Mucosa of stomach (tissue), 1 donor: ENCODE measurements at regions not wholly inside any gene's neighbourhood (a gene's known extent, or its start where the extent isn't known, plus 50 kb on each side); places are given as distances from the start of the nearest gene placed in this dataset.
"Not testable (repeated sequence)": the region's sequence is repeated elsewhere in the genome, so short reads cannot be mapped to it uniquely, and the experiment has no call there.

ENCODE experiments used
- H3K27me3 ChIP-seq: one replicate; pipeline ENCODE4 v1.7.0; 2013; ENCODE audit warnings: mild to moderate bottlenecking, low read length; ENCODE audit not compliant: control insufficient read depth, insufficient read depth
- H3K36me3 ChIP-seq: one replicate; pipeline ENCODE4 v1.7.0; 2013; ENCODE audit warnings: low read length; ENCODE audit not compliant: control insufficient read depth, insufficient read depth
- H3K4me1 ChIP-seq: one replicate; pipeline ENCODE4 v1.7.0; 2013; ENCODE audit warnings: mild to moderate bottlenecking, low read length; ENCODE audit not compliant: control insufficient read depth, insufficient read depth
- H3K4me3 ChIP-seq: one replicate; pipeline ENCODE4 v1.7.0; 2013; ENCODE audit warnings: low read length
- H3K9ac ChIP-seq: one replicate; pipeline ENCODE4 v1.7.0; 2013; ENCODE audit warnings: mild to moderate bottlenecking, low read length, moderate library complexity
- H3K9me3 ChIP-seq: one replicate; pipeline ENCODE4 v1.7.0; 2013; ENCODE audit warnings: mild to moderate bottlenecking, low read length, moderate library complexity; ENCODE audit not compliant: control insufficient read depth
- donor health status: Pancreatic carcinoma.

DNA sequence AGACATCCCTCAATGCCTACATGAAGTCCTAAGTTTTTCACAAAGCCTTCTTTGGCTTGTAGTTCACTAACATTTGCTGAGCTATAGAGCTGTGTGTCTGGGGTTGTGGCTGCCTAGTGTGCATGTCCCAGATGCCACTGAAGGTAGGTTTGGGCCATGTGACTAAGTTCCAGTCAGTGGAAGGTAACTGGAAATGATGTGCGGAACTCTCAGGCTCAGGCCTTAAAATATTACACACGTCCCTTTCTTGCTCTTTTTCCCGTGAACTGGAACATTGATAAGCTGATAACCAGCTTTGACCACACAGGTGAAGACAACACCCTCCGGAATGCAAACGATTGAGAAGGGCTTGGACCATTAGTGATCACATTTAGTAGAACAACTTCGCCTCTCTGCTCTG lies 358.1 kb downstream of the GATA3 start:
- Histone ChIP-seq H3K9ac (no peak overlapping the region), H3K4me1 (no peaks in the 10 kb centered on the region), H3K36me3 (no peaks in the 10 kb centered on the region), H3K9me3 (no peaks in the 10 kb centered on the region), H3K27me3 (no peaks in the 10 kb centered on the region), H3K4me3 (no peak overlapping the region)

DNA sequence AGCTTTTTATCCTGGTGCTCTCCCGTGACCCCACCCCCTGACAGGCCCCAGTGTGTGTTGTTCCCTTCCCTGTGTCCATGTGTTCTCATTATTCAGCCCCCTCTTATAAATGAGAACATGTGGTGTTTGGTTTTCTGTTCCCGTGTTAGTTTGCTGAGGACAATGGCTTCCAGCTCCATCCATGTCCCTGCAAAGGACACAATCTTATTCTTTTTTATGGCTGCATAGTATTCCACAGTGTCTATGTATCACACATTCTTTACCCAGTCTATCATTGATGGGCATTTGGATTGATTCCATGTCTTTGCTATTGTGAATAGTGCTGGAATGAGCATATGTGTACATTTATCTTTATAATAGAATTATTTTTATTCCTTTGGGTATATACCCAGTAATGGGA lies 360.5 kb downstream of the GATA3 start:
- not testable (repeated sequence) for H3K36me3 ChIP-seq, H3K9ac ChIP-seq, H3K4me1 ChIP-seq, H3K4me3 ChIP-seq, H3K9me3 ChIP-seq, H3K27me3 ChIP-seq

DNA sequence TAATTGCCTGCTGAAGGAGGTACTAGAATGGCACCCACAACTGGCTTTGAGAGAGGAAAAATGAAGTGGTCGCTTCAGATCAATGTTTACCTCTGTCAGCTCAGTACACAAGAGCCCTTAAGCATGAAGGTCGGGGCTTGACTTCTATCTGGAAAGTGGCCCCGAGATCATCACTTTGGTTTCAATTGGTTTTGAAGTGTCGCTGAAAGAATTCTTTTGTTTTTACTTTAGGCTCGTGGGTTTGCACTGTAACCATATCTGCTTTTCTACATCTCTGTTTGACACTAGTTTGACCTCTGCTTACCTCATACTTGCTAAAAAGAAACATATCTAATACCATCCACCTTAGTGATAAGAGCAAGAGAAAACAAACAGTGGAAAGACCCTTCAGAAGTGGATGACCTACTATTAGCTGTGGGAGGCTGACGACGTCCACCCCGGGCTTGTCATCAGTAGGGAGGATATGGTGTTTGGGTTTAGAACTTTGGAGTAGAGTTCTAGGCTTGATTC lies 361.8 kb downstream of the GATA3 start:
- Histone ChIP-seq H3K9ac (no peak overlapping the region), H3K27me3 (no peaks in the 10 kb centered on the region), H3K4me3 (no peak overlapping the region), H3K36me3 (no peaks in the 10 kb centered on the region), H3K4me1 (no peaks in the 10 kb centered on the region), H3K9me3 (no peaks in the 10 kb centered on the region)

DNA sequence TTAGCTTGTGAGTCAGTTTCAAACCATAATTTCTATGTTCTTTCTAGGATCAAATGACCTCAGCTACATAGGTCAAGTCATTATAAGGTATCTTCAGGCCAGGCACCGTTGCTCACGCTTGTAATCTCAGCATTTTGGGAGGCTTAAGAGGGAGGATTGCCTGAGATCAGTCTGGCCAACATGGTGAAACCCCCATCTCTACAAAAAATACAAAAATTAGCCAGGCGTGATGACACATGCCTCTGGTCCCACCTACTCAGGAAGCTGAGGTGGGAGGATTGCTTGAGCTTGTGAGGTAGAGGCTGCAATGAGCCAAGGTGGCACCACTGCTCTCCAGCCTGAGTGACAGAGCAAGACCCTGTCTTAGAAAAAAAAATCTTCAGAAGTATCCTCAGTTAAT lies 362.3 kb downstream of the GATA3 start:
- Histone ChIP-seq H3K4me1 (no peaks in the 10 kb centered on the region), H3K9ac (no peak overlapping the region), H3K27me3 (no peaks in the 10 kb centered on the region), H3K9me3 (no peaks in the 10 kb centered on the region), H3K4me3 (no peak overlapping the region), H3K36me3 (no peaks in the 10 kb centered on the region)

DNA sequence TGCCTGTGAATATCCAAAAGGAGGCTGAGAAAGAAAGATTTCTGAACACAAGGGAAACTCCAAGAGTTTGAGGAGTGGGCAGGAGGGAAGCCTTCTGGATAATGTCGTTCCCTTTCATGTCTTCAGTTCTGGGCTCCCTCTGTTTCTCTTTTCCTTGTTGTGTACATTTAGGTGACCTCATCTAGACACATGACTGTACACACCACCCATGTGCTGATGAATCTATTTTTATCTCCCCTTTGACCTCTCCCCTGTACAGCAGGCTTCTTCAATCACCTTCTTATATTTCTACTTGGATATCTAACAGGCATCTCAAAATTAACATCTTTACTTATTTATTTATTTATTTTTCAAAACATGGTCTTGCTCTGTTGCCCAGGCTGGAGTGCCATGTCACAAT lies 363.1 kb downstream of the GATA3 start:
- Histone ChIP-seq H3K4me1 (no peaks in the 10 kb centered on the region), H3K4me3 (no peak overlapping the region), H3K36me3 (no peaks in the 10 kb centered on the region), H3K9me3 (no peaks in the 10 kb centered on the region), H3K27me3 (no peaks in the 10 kb centered on the region), H3K9ac (no peak overlapping the region)

DNA sequence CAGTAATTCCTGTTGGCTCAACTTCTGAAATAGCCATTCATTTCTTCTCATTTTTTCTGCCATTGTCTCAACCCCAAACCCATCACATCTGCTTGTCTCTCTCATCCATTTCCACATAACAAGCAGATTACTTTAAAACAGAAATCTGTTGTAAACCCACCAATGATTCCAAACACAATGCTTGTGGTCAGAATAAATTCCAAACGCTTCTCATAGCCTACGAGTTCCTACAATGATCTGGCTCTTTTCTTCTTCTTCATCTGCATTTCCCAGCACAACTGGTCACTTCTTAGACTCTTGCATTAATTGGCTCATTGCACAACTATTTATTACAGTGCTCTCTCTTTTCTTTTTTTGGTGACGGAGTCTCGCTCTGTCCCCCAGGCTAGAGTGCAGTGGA lies 364.1 kb downstream of the GATA3 start:
- H3K9ac ChIP-seq: no peak overlapping the region
- no peaks in the 10 kb centered on the region for H3K9me3 ChIP-seq
- no peaks in the 10 kb centered on the region for H3K36me3 ChIP-seq
- H3K4me1 ChIP-seq: no peaks in the 10 kb centered on the region
- H3K27me3 ChIP-seq: no peaks in the 10 kb centered on the region
- no peak overlapping the region for H3K4me3 ChIP-seq

DNA sequence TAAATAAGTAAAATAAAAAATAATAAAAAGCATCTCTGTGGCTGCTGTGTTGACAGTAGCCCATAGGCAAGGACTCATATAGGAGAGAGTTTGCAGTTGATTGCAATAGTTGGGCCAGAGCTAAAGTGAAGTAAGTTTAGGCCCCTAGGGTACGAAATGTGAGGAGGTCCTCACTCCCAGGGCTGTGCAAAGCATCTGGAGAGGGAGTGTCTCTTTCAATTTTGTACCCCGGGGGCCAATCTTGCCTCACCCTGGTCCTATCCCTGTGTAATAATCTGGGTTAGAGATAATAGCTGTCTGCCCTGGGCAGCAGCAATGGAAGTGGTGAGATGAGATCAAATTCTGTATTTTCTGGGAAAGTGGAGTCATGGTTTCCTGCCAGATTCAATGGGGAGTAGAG lies 365.7 kb downstream of the GATA3 start:
- no peaks in the 10 kb centered on the region for H3K36me3 ChIP-seq

DNA sequence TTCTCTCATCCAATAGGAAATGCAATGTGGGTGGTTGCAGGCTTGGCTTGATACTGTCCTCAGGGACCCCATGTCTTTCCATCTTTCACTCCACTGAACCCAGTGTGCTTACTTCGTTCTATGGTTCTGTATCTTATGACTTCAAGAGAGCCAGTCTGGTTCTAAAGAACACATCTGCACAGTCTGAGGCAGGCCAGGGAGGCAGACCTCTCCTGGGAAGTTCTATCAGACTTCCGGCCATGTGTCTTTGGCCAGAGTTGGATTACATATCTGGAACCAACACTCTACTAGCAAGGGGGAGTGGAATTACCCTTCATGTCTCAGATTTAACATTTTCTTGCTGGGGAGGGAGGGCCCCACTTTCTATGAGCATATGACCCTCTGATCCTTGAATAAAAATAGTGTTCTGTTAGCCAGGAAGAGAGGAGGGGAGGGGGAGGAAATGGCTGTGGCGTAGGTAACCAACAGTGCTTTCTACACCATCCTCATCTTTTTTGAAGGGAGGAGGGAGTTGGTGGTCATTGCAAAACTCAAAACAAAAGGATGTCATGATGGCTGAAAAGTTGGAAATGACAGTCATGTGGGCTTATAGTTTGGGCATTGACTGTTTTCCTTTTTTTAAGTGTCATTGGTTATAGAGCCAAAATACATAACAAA lies 370.2 kb downstream of the GATA3 start:
- no peaks in the 10 kb centered on the region for H3K4me1 ChIP-seq

More for the DNA sequence above, 365.7 kb downstream of the GATA3 start:
- Histone ChIP-seq H3K9ac (no peak overlapping the region), H3K4me1 (no peaks in the 10 kb centered on the region), H3K9me3 (no peaks in the 10 kb centered on the region), H3K27me3 (no peaks in the 10 kb centered on the region), H3K4me3 (no peak overlapping the region)

DNA sequence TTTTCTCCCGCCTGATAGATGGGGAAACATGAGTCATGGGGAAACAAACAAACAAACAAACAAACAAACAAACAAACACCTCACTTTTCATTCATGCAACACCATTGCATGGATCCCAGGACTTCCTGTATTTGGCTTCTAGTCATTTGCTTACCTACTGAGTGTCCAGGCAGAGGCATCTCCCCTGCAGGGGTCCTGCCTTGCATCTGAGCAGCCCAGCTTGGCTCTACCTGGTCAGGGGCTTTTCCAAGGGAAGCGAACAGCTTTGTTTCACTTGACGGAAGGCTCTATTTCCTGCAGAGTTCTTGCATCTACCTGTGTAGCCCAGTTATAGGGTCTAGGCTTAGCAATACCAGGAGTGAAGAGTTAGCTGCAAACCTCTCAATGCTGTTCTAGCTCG lies 374.2 kb downstream of the GATA3 start:
- Histone ChIP-seq H3K4me3 (no peak overlapping the region), H3K27me3 (no peaks in the 10 kb centered on the region), H3K36me3 (no peaks in the 10 kb centered on the region), H3K9me3 (no peaks in the 10 kb centered on the region), H3K4me1 (peaks cover 5% of the 10 kb centered on the region), H3K9ac (no peak overlapping the region)

More for the DNA sequence above, 370.2 kb downstream of the GATA3 start:
- no peak overlapping the region for H3K9ac ChIP-seq
- H3K9me3 ChIP-seq: no peaks in the 10 kb centered on the region
- no peaks in the 10 kb centered on the region for H3K36me3 ChIP-seq
- H3K27me3 ChIP-seq: no peaks in the 10 kb centered on the region
- no peak overlapping the region for H3K4me3 ChIP-seq

DNA sequence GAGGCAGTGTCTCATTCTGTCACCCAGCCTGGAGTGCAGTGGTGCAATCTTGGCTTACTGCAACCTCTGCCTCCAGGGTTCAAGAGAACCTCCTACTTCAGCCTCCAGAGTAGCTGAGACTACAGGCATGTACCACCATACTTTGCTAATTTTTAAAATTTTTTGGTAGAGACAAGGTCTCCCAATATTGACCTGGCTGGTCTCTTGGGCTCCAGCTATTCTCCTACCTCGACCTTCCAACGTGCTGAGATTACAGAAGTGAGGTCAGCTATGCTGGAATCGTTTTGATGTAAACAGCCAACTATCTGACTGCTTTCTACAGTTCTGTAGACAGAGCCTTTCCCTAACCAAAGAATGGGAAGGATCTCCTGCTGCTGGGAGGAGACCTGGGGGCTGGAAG lies 375.8 kb downstream of the GATA3 start:
- Histone ChIP-seq H3K36me3 (no peaks in the 10 kb centered on the region), H3K4me3 (no peak overlapping the region), H3K9ac (no peak overlapping the region), H3K4me1 (peaks cover 5% of the 10 kb centered on the region), H3K9me3 (no peaks in the 10 kb centered on the region), H3K27me3 (peaks cover 2% of the 10 kb centered on the region)

DNA sequence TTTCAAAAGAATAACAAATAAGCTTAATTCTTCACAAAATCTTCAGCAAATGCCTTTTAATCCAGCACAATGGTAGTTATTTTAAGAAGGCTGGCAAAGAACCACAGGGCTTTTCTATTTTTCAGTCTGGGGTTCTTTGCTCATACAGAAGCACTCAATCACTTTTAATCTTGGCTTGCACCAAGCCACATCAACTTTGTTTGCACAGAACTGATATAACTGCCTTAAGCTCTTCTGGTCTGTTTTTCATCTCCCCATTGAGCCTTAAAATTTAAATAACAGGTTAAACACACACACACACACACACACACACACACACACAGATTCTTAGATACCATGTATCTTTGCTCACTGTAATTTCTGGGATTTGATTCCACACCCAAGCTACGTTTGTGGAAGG lies 377.0 kb downstream of the GATA3 start:
- Histone ChIP-seq H3K4me1 (peaks cover 5% of the 10 kb centered on the region), H3K9ac (no peak overlapping the region), H3K27me3 (peaks cover 7% of the 10 kb centered on the region), H3K9me3 (no peaks in the 10 kb centered on the region), H3K4me3 (no peak overlapping the region), H3K36me3 (no peaks in the 10 kb centered on the region)

DNA sequence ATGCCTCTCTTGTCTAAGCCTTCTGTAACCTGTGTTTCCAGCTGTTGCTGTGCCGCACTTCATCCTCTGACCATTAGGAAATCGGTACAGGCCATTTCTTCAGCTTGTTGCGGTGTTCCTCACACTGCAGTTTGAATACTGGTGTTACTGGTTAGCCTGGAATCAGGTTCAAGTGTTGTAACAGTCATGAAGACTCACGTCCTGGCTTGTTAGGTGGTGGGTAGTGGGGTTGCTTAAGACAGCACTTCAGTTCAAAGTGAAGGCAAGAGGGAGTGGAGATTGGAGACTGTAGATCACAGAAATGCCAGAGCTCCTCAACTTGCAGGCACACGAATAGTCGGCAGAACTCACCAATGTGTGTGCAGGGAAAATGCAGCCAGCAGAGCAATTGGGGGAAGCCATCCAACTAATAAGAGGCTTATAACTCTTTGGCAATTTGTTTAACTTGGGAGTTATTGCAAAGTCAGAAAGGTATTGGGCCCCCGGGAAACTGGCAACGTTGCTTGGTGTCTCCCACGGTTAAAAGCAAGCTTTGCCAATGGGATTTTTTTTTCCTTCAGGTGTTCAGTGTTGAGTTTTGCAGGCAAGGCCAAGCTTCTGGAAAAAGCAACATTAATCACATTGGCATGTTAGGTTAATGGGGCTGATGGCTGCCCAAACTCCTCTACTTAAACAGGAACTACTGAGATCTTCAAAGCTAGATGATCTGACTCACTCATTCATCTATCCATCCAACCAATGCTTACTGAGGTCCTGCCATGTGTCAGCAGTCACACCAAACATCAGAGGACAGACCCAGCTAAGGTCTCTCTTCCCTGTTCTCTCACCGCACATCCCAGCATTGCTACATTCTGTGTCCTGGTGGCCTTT lies 380.9 kb downstream of the GATA3 start:
- Histone ChIP-seq H3K36me3 (no peaks in the 10 kb centered on the region), H3K9ac (no peak overlapping the region), H3K27me3 (peaks cover 11% of the 10 kb centered on the region), H3K9me3 (no peaks in the 10 kb centered on the region), H3K4me1 (peaks cover 5% of the 10 kb centered on the region), H3K4me3 (no peak overlapping the region)
